Stimulated activated CD8-positive, alpha-beta memory T cell treated with anti-CD3 and anti-CD28 coated beads, Interleukin-12 subunit alpha, Interleukin-12 subunit beta, amount 100 ng/mL, for 1 hour (primary cell): ENCODE measurements at regions not wholly inside any gene's neighbourhood (a gene's known extent, or its start where the extent isn't known, plus 50 kb on each side); places are given as distances from the start of the nearest gene placed in this dataset.

Source experiments
- DNase-seq: peaks from one replicate; pipeline ENCODE4 v3.0.0-alpha.2; 2020; ENCODE audit warnings: low read depth

GRCh38 chr16:66014221-66014620 lies 352.3 kb upstream of the CDH5 start:
- DNase-seq, result no peak

GRCh38 chr16:66013486-66013885 lies 353.0 kb upstream of the CDH5 start:
- no peak for DNase-seq

- no peak for DNase-seq
Observed at GRCh38 chr16:66008136-66008535, 358.4 kb upstream of the CDH5 start.

GRCh38 chr16:66007717-66008116 lies 358.8 kb upstream of the CDH5 start:
- DNase-seq, result no peak

GRCh38 chr16:66006485-66006884 lies 360.0 kb upstream of the CDH5 start:
- DNase-seq, result no peak

GRCh38 chr16:66004699-66005098 lies 361.8 kb upstream of the CDH5 start:
- DNase-seq, result no peak

GRCh38 chr16:66003201-66003600 lies 363.3 kb upstream of the CDH5 start:
- DNase-seq, result no peak

GRCh38 chr16:66002601-66003000 lies 363.9 kb upstream of the CDH5 start:
- no peak for DNase-seq

- no peak for DNase-seq
Observed at GRCh38 chr16:66001432-66001831, 365.1 kb upstream of the CDH5 start.

GRCh38 chr16:65998443-65998842 lies 368.0 kb upstream of the CDH5 start:
- no peak for DNase-seq

GRCh38 chr16:65994291-65994690 lies 372.2 kb upstream of the CDH5 start:
- DNase-seq, result no peak

- no peak for DNase-seq
Observed at GRCh38 chr16:65991149-65991701, 375.3 kb upstream of the CDH5 start.

GRCh38 chr16:65989861-65990604 lies 376.5 kb upstream of the CDH5 start:
- no peak for DNase-seq

GRCh38 chr16:65988024-65988595 lies 378.4 kb upstream of the CDH5 start:
- no peak for DNase-seq

GRCh38 chr16:65984296-65984695 lies 382.2 kb upstream of the CDH5 start:
- no peak for DNase-seq

GRCh38 chr16:65981057-65981456 lies 385.4 kb upstream of the CDH5 start:
- no peak for DNase-seq

GRCh38 chr16:65975049-65975708 lies 391.3 kb upstream of the CDH5 start:
- no peak for DNase-seq

GRCh38 chr16:65967376-65967775 lies 399.1 kb upstream of the CDH5 start:
- no peak for DNase-seq

- no peak for DNase-seq
Observed at GRCh38 chr16:65965628-65966027, 400.9 kb upstream of the CDH5 start.

- no peak for DNase-seq
Observed at GRCh38 chr16:65964752-65965151, 401.7 kb upstream of the CDH5 start.

- DNase-seq, result no peak
Observed at GRCh38 chr16:65961476-65962143, 404.9 kb upstream of the CDH5 start.

- no peak for DNase-seq
Observed at GRCh38 chr16:65959983-65960382, 406.5 kb upstream of the CDH5 start.

GRCh38 chr16:65958086-65958485 lies 408.4 kb upstream of the CDH5 start:
- no peak for DNase-seq
